SK-N-MC (cell line): ENCODE measurements at regions not wholly inside any gene's neighbourhood (a gene's known extent, or its start where the extent isn't known, plus 50 kb on each side); places are given as distances from the start of the nearest gene placed in this dataset.

Experiments
- EZH2 ChIP-seq: fragments of 200-600 bp; sonication (generic); IDR thresholded peaks from one replicate; pipeline ENCODE4 v1.6.1; 2017; ENCODE audit warnings: antibody characterized with exemption
- POLR2AphosphoS5 ChIP-seq: IDR thresholded peaks from 2 replicates; pipeline ENCODE4 v1.6.1; 2012; ENCODE audit warnings: mild to moderate bottlenecking, low read depth, low read length, borderline replicate concordance

GRCh38 chr2:122523143-122523542, 767.7 kb downstream of the TSN start:
- TF ChIP-seq EZH2 (no peak), POLR2AphosphoS5 (no peak)
